NT2/D1 (cell line): ENCODE measurements at regions not wholly inside any gene's neighbourhood (a gene's known extent, or its start where the extent isn't known, plus 50 kb on each side); places are given as distances from the start of the nearest gene placed in this dataset.

Experiments
- SUZ12 ChIP-seq: IDR thresholded peaks from 2 replicates; pipeline ENCODE4 v1.6.1; 2011; ENCODE audit not compliant: insufficient read length, insufficient read depth; ENCODE audit errors: extremely low read depth
- YY1 ChIP-seq: IDR thresholded peaks from 2 replicates; pipeline ENCODE4 v1.6.1; 2011; ENCODE audit not compliant: insufficient read length, insufficient read depth
- ZNF274 ChIP-seq: IDR thresholded peaks from 2 replicates; pipeline ENCODE4 v1.6.1; 2011; ENCODE audit warnings: mild to moderate bottlenecking, low read depth, low read length

DNA sequence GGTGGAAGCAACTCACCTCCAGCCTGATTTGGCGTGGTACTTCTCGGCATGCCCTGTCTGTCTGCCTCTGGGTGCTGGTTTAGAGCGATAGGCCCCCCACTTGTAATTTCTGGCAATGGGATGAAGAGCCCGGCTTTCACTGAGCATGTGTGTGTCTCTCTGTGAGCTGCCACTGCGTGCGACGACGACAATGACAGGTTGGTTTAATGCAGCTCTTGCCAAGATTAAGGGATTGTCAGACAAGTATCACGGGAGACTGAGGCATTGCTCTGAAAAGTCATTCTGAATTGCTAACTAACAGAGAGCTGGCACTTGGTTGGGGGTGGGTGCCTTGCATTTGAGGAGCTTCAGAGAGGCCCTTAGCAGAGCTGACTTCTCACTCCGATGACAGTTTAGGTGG is 348.8 kb upstream of the CLINT1 start:
- TF ChIP-seq ZNF274 = no peak
- no peak for TF ChIP-seq YY1
- no peak for TF ChIP-seq SUZ12
